HepG2 (cell line): ENCODE measurements at regions not wholly inside any gene's neighbourhood (a gene's known extent, or its start where the extent isn't known, plus 50 kb on each side); places are given as distances from the start of the nearest gene placed in this dataset.

Experiments used
- CREM ChIP-seq, 2 experiments: sonication (generic) in 1 of 2; formaldehyde crosslinking in 1 of 2; IDR thresholded peaks; 2 replicates each; pipeline versions ENCODE4 v1.4.0 to v1.6.1; 2016 to 2020; ENCODE audit warnings: antibody characterized with exemption in 1 of 2, mild to moderate bottlenecking in 1 of 2, missing genetic modification reagents in 1 of 2
- DMAP1 ChIP-seq: IDR thresholded peaks from 2 replicates; pipeline ENCODE4 v1.6.1; 2016
- HHEX ChIP-seq: IDR thresholded peaks from 2 replicates; pipeline ENCODE4 v1.6.1; 2016; ENCODE audit warnings: control low read depth
- HOXA3 ChIP-seq: sonication (generic); formaldehyde crosslinking; IDR thresholded peaks from 2 replicates; pipeline ENCODE4 v1.5.0; 2020; ENCODE audit warnings: missing genetic modification reagents
- KAT7 ChIP-seq: IDR thresholded peaks from 2 replicates; pipeline ENCODE4 v1.6.1; 2018; ENCODE audit warnings: borderline replicate concordance, missing compliant biosample characterization
- NFIC ChIP-seq: IDR thresholded peaks from 2 replicates; pipeline ENCODE4 v1.6.1; 2012; ENCODE audit warnings: mild to moderate bottlenecking, low read length, inconsistent platforms
- RFXANK ChIP-seq: IDR thresholded peaks from 2 replicates; pipeline ENCODE4 v1.6.1; 2016
- RFXAP ChIP-seq: sonication (generic); formaldehyde crosslinking; IDR thresholded peaks from 2 replicates; pipeline ENCODE4 v1.4.0; 2020; ENCODE audit warnings: missing genetic modification reagents, borderline replicate concordance
- SIX1 ChIP-seq: sonication (generic); formaldehyde crosslinking; IDR thresholded peaks from 2 replicates; pipeline ENCODE4 v1.4.0; 2020; ENCODE audit warnings: missing genetic modification reagents, borderline replicate concordance
- THYN1 ChIP-seq: sonication (generic); formaldehyde crosslinking; IDR thresholded peaks from 2 replicates; pipeline ENCODE4 v1.8.1; 2023; ENCODE audit warnings: low read depth, mild to moderate bottlenecking, moderate library complexity, missing genetic modification reagents, borderline replicate concordance
- ZNF10 ChIP-seq: sonication (generic); formaldehyde crosslinking; IDR thresholded peaks from 2 replicates; pipeline ENCODE4 v1.4.0; 2020; ENCODE audit warnings: mild to moderate bottlenecking, low read depth, missing genetic modification reagents, borderline replicate concordance
- ZNF383 ChIP-seq: sonication (generic); formaldehyde crosslinking; IDR thresholded peaks from 2 replicates; pipeline ENCODE4 v1.4.0; 2020; ENCODE audit warnings: missing genetic modification reagents, mild to moderate bottlenecking, borderline replicate concordance
- ZNF614 ChIP-seq: IDR thresholded peaks from 2 replicates; pipeline ENCODE4 v1.6.1; 2018; ENCODE audit warnings: missing biosample characterization, missing genetic modification reagents, inconsistent platforms, borderline replicate concordance
- ZNF629 ChIP-seq: sonication (generic); formaldehyde crosslinking; conservative IDR thresholded peaks from 2 replicates; pipeline ENCODE4 v1.5.0; 2020; ENCODE audit warnings: missing genetic modification reagents
- ZNF660 ChIP-seq: sonication (generic); formaldehyde crosslinking; IDR thresholded peaks from 2 replicates; pipeline ENCODE4 v1.5.1; 2020; ENCODE audit warnings: mild to moderate bottlenecking, low read depth, missing genetic modification reagents, borderline replicate concordance
- ZNF670 ChIP-seq: sonication (generic); formaldehyde crosslinking; IDR thresholded peaks from 2 replicates; pipeline ENCODE4 v1.8.0; 2022; ENCODE audit warnings: mild to moderate bottlenecking, missing genetic modification reagents, borderline replicate concordance
- ZNF788 ChIP-seq: sonication (generic); formaldehyde crosslinking; IDR thresholded peaks from 2 replicates; pipeline ENCODE4 v1.5.0; 2020; ENCODE audit warnings: mild to moderate bottlenecking, missing genetic modification reagents, borderline replicate concordance
- ZSCAN22 ChIP-seq: sonication (generic); formaldehyde crosslinking; IDR thresholded peaks from 2 replicates; pipeline ENCODE4 v1.4.0; 2020; ENCODE audit warnings: mild to moderate bottlenecking, missing genetic modification reagents
- TF ChIP-seq, protein P1 (sequence below): sonication (generic); formaldehyde crosslinking; IDR thresholded peaks from 2 replicates; pipeline ENCODE4 v1.5.0; 2020; ENCODE audit warnings: mild to moderate bottlenecking, missing genetic modification reagents
- TF ChIP-seq, protein P2 (sequence below), 2 experiments: sonication (generic) in 1 of 2; formaldehyde crosslinking in 1 of 2; IDR thresholded peaks; 2 replicates each; pipeline versions ENCODE4 v1.4.0 to v1.6.1; 2016 to 2020; ENCODE audit warnings: borderline replicate concordance in 1 of 2, low read depth in 1 of 2, mild to moderate bottlenecking in 1 of 2, missing genetic modification reagents in 1 of 2
- TF ChIP-seq, protein P3 (sequence below): sonication (generic); formaldehyde crosslinking; IDR thresholded peaks from 2 replicates; pipeline ENCODE4 v1.9.0; 2021; ENCODE audit warnings: missing genetic modification reagents, borderline replicate concordance
- TF ChIP-seq, protein P4 (sequence below): sonication (generic); formaldehyde crosslinking; IDR thresholded peaks from 2 replicates; pipeline ENCODE4 v1.4.0; 2020; ENCODE audit warnings: missing genetic modification reagents, borderline replicate concordance

DNA sequence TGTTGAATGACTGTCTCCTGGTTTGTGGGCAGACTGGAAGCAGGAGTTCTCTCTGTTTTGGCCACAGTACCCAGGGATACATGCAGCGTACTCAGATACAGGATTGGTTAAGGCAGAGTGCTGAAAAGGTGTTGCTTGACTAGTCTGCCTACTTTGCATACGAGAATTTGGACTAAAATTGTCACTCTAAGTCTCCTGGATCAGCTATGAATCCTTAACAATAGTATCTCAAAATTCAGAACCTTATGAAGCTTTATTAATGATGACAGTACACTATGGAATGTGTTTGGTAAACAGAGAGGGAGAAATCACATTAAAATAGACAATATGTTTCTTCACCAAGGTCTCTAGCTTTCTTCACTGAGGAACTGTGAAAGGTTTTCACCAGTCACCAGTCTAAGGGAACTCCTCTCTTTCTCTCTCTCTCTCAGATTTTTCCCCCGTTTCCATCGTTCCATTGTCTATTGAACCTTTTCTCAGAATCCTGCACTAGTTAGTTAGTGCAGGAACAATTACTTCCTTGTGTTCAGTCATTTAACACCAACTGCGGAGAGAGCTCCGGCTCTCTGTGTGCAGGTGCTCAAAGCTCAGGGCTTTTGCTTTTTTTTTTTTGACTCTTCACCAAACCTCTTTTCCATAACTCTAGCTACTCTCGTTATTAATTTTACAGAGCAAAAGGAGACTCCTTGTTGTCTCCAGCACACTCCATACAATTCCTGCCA, 85.9 kb upstream of the FNDC3B start (continued):
- peak; percentile 45; the same call in 1 of the 2 replicates for TF ChIP-seq SIX1 (CRISPR knock-in tag)
- TF ChIP-seq KAT7 = no peak
- TF ChIP-seq, protein P1, sequence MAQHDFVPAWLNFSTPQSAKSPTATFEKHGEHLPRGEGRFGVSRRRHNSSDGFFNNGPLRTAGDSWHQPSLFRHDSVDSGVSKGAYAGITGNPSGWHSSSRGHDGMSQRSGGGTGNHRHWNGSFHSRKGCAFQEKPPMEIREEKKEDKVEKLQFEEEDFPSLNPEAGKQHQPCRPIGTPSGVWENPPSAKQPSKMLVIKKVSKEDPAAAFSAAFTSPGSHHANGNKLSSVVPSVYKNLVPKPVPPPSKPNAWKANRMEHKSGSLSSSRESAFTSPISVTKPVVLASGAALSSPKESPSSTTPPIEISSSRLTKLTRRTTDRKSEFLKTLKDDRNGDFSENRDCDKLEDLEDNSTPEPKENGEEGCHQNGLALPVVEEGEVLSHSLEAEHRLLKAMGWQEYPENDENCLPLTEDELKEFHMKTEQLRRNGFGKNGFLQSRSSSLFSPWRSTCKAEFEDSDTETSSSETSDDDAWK (CRISPR knock-in tag) = no peak
- TF ChIP-seq HOXA3 (CRISPR knock-in tag) = no peak
- TF ChIP-seq, protein P2, sequence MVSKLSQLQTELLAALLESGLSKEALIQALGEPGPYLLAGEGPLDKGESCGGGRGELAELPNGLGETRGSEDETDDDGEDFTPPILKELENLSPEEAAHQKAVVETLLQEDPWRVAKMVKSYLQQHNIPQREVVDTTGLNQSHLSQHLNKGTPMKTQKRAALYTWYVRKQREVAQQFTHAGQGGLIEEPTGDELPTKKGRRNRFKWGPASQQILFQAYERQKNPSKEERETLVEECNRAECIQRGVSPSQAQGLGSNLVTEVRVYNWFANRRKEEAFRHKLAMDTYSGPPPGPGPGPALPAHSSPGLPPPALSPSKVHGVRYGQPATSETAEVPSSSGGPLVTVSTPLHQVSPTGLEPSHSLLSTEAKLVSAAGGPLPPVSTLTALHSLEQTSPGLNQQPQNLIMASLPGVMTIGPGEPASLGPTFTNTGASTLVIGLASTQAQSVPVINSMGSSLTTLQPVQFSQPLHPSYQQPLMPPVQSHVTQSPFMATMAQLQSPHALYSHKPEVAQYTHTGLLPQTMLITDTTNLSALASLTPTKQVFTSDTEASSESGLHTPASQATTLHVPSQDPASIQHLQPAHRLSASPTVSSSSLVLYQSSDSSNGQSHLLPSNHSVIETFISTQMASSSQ (IDR thresholded peaks at IDR 0.05; ENCODE audit: low read depth) = no peak
- TF ChIP-seq, protein P2 (CRISPR knock-in tag; IDR thresholded peaks at IDR 0.05; ENCODE audit: borderline replicate concordance) = no peak
- no peak for TF ChIP-seq THYN1 (CRISPR knock-in tag)
- no peak for TF ChIP-seq ZSCAN22
- TF ChIP-seq, protein P3, sequence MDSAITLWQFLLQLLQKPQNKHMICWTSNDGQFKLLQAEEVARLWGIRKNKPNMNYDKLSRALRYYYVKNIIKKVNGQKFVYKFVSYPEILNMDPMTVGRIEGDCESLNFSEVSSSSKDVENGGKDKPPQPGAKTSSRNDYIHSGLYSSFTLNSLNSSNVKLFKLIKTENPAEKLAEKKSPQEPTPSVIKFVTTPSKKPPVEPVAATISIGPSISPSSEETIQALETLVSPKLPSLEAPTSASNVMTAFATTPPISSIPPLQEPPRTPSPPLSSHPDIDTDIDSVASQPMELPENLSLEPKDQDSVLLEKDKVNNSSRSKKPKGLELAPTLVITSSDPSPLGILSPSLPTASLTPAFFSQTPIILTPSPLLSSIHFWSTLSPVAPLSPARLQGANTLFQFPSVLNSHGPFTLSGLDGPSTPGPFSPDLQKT = no peak
- no peak for TF ChIP-seq RFXAP (CRISPR knock-in tag)
- TF ChIP-seq DMAP1 = peak; percentile 37; the same call in 1 of the 2 replicates
- TF ChIP-seq ZNF788 (CRISPR knock-in tag) = no peak
- no peak for TF ChIP-seq CREM (IDR thresholded peaks at IDR 0.05)
- TF ChIP-seq CREM (CRISPR knock-in tag; IDR thresholded peaks at IDR 0.05) = no peak
- no peak for TF ChIP-seq ZNF660
- no peak for TF ChIP-seq ZNF614 (CRISPR knock-in tag)
- no peak for TF ChIP-seq ZNF10 (CRISPR knock-in tag)
- TF ChIP-seq ZNF629 (CRISPR knock-in tag) = no peak
- no peak for TF ChIP-seq HHEX
- no peak for TF ChIP-seq ZNF670 (CRISPR knock-in tag)
- TF ChIP-seq ZNF383 = no peak
- TF ChIP-seq RFXANK (CRISPR knock-in tag) = no peak
- TF ChIP-seq NFIC = 0 out of 2 replicates have a peak, but pooled peaks have one; percentile 18
- TF ChIP-seq, protein P4, sequence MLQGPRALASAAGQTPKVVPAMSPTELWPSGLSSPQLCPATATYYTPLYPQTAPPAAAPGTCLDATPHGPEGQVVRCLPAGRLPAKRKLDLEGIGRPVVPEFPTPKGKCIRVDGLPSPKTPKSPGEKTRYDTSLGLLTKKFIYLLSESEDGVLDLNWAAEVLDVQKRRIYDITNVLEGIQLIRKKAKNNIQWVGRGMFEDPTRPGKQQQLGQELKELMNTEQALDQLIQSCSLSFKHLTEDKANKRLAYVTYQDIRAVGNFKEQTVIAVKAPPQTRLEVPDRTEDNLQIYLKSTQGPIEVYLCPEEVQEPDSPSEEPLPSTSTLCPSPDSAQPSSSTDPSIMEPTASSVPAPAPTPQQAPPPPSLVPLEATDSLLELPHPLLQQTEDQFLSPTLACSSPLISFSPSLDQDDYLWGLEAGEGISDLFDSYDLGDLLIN = no peak
